ENCODE measurements at regions not wholly inside any gene's neighbourhood (a gene's known extent, or its start where the extent isn't known, plus 50 kb on each side); places are given as distances from the start of the nearest gene placed in this dataset.

DNA sequence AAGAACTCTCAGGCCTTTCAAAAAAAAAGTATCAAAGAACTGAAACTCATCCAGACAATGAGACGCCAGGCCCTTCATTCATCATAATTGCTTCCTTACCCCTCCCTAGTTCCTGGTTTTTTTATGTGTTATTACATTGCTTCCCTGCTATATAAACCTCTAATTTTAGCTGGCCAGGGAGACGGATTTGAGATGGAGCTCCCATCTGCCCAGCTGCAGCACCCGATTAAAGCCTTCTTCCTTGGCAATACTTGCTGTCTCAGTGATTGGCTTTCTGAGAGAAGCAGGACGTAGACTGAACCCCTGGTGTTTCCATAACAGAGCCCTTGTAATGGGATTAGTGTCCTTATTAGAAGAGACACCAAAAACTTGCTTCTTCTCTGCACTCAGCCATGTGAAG, 62.4 kb downstream of the BARX1 start:
- TF ChIP-seq, protein P1, sequence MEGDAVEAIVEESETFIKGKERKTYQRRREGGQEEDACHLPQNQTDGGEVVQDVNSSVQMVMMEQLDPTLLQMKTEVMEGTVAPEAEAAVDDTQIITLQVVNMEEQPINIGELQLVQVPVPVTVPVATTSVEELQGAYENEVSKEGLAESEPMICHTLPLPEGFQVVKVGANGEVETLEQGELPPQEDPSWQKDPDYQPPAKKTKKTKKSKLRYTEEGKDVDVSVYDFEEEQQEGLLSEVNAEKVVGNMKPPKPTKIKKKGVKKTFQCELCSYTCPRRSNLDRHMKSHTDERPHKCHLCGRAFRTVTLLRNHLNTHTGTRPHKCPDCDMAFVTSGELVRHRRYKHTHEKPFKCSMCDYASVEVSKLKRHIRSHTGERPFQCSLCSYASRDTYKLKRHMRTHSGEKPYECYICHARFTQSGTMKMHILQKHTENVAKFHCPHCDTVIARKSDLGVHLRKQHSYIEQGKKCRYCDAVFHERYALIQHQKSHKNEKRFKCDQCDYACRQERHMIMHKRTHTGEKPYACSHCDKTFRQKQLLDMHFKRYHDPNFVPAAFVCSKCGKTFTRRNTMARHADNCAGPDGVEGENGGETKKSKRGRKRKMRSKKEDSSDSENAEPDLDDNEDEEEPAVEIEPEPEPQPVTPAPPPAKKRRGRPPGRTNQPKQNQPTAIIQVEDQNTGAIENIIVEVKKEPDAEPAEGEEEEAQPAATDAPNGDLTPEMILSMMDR (conservative IDR thresholded peaks at IDR 0.05 in 1 of 2, IDR thresholded peaks at IDR 0.05 in 1 of 2; ENCODE audit: extremely low read depth in 1 of 2, insufficient read depth in 1 of 2, low read depth in 1 of 2, low read length in 2 of 2) = no peak
- TF ChIP-seq EZH2 (IDR thresholded peaks at IDR 0.05; ENCODE audit: borderline replicate concordance, low read length) = no peak
